Mucosa of descending colon (tissue), 3 donors: ENCODE measurements at regions not wholly inside any gene's neighbourhood (a gene's known extent, or its start where the extent isn't known, plus 50 kb on each side); places are given as distances from the start of the nearest gene placed in this dataset.

Experiments used
- ATAC-seq: fragments of 200-7000 bp; cut with Tn5 transposase; one replicate; pipeline ENCODE4 v1.9.1; 2020; ENCODE audit warnings: mild to moderate bottlenecking, moderate library complexity
- DNase-seq, 3 donors: peaks; one replicate each; pipeline ENCODE4 v3.0.0-alpha.2; 2020
- H3K36me3 ChIP-seq: fragments of 200-600 bp; one replicate; pipeline ENCODE4 v1.8.0; 2021; ENCODE audit warnings: low read depth, mild to moderate bottlenecking
- H3K4me1 ChIP-seq: fragments of 200-600 bp; one replicate; pipeline ENCODE4 v1.8.0; 2021; ENCODE audit warnings: low read depth, mild to moderate bottlenecking
- H3K4me3 ChIP-seq: fragments of 200-600 bp; one replicate; pipeline ENCODE4 v1.8.0; 2021; ENCODE audit warnings: mild to moderate bottlenecking
- H3K9me3 ChIP-seq: fragments of 200-600 bp; one replicate; pipeline ENCODE4 v1.8.0; 2021; ENCODE audit warnings: mild to moderate bottlenecking
- CTCF ChIP-seq: fragments of 200-600 bp; IDR thresholded peaks from one replicate; pipeline ENCODE4 v1.8.0; 2022; ENCODE audit warnings: antibody characterized with exemption, mild to moderate bottlenecking
- intact Hi-C, 2 donors: fragments of 100-400 bp; cut with DNase I in 1 of 2; cut with micrococcal nuclease in 1 of 2; formaldehyde crosslinking; loops; one replicate each; pipeline versions ENCODE4 v1.11.0 to v1.11.1; 2022; cut with DNase I, micrococcal nuclease
- donor health status: DM: no; HTN: no; CAD: no; lungs with moderate emphysema.
- donor health status: DM: no; HTN: no; CAD: no.
- donor health status: DM: no; HTN: yes; CAD: no.

GRCh38 chr3:19808834-19809233 lies 125.2 kb downstream of the EFHB start:
- intact Hi-C loops = no loop called here
- DNase-seq (no peak), ATAC-seq (no peak)
- Histone ChIP-seq H3K9me3 (peaks cover 1% of the 10 kb centered on the region), H3K4me1 (no peaks in the 10 kb centered on the region), H3K36me3 (no peaks in the 10 kb centered on the region), H3K4me3 (no peak overlapping the region)
- no peak for TF ChIP-seq CTCF

DNA sequence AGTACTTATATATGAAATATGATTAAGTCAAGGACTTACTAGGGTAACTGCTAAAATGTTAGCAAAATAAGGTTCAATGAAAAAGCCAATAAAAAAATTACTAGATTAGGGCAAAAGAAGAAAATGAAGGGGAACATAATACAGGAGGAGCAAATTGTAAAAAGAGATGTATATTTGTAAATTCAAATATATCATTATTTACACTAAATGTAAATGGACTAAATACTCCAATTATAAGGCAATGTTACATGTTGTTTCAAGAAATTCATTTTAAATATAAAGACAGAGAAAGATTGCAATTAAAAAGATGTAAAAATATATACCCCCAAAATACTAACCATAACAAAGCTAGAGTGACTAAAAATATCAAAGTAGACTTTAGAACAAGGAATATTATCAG lies 134.1 kb downstream of the EFHB start:
- no peak for TF ChIP-seq CTCF
- DNase-seq (no peak), ATAC-seq (no peak)
- no peak overlapping the region for H3K4me3 ChIP-seq
- H3K36me3 ChIP-seq = no peaks in the 10 kb centered on the region
- H3K4me1 ChIP-seq = no peaks in the 10 kb centered on the region
- intact Hi-C loops = no loop called here
- H3K9me3 ChIP-seq = peaks cover 15% of the 10 kb centered on the region

DNA sequence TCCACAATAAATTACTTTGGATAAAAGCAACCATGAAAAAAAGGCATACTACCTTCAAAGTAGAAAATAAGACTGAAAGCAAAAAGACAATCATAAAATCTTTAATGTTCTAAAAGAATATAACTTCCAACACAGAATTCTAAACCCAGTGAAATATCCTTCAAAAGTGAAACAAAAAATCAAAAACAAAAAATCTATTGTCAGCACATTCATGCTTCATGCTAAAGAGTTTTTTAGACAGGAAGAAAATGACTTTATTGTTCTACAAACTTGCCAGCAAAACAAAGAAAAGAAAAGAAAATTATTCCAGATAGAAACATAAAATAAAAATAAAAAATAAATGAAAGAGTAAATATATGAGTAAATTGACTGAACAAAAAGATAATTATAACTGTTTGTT lies 134.9 kb downstream of the EFHB start:
- peaks cover 15% of the 10 kb centered on the region for H3K9me3 ChIP-seq
- no peaks in the 10 kb centered on the region for H3K36me3 ChIP-seq
- TF ChIP-seq CTCF = no peak
- intact Hi-C loops = no loop called here
- DNase-seq (no peak), ATAC-seq (no peak)
- no peak overlapping the region for H3K4me3 ChIP-seq
- no peaks in the 10 kb centered on the region for H3K4me1 ChIP-seq

DNA sequence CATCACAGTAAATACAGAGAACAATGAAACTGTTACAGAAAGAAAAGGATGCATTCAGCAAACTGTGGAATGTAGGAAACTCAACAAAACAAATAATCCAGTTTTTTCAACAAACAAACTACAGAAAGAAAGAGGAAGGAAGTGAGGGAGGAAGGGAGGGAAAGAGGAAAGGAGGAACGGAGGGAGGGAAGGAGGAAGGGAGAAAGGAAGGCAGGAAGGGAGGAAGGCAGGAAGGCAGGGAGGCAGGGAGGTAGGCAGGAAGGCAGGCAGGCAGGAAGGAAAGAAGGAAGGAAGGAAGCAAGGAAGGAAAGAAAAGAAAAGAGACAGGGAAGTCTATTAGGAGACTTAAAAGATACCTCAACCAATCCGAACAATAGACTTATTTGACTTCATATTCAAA lies 135.7 kb downstream of the EFHB start:
- Histone ChIP-seq H3K4me3 (no peak overlapping the region), H3K4me1 (no peaks in the 10 kb centered on the region), H3K36me3 (no peaks in the 10 kb centered on the region), H3K9me3 (peaks cover 8% of the 10 kb centered on the region)
- intact Hi-C loops = no loop called here
- DNase-seq = no peak
- TF ChIP-seq CTCF = no peak
- ATAC-seq = no peak

GRCh38 chr3:19792388-19792787 lies 141.6 kb downstream of the EFHB start:
- H3K4me3 ChIP-seq = no peak overlapping the region
- no peaks in the 10 kb centered on the region for H3K4me1 ChIP-seq
- intact Hi-C loops = no loop called here
- H3K36me3 ChIP-seq = no peaks in the 10 kb centered on the region
- ATAC-seq = no peak
- H3K9me3 ChIP-seq = no peaks in the 10 kb centered on the region
- DNase-seq = no peak
- no peak for TF ChIP-seq CTCF

DNA sequence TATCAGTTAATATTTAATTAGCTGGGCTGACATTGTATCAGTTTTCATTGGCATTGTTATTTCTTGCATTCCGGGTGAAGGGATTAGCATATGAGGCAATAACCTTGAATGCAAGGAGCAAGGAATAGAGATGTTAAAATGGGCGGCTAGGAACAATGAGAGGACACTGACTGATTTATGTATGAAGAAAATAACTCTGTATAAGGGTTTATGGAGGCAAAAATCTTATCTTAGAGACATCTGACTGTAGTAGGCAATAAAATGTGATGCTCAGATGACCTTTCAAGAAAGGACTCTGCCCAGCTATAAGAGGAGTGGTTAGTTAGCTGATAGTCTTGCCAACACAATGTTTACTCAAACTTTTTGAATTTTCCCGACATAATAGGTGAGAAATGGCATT lies 158.3 kb downstream of the EFHB start:
- TF ChIP-seq CTCF = no peak
- ATAC-seq (peak; percentile 78), DNase-seq (peak in 1 of 3 donors; percentile 4)
- H3K36me3 ChIP-seq = no peaks in the 10 kb centered on the region
- no peaks in the 10 kb centered on the region for H3K9me3 ChIP-seq
- no peak overlapping the region for H3K4me3 ChIP-seq
- intact Hi-C loops = no loop called here
- H3K4me1 ChIP-seq = no peaks in the 10 kb centered on the region
